Stimulated activated CD8-positive, alpha-beta memory T cell treated with anti-CD3 and anti-CD28 coated beads, Interleukin-15, amount 100 ng/mL, for 48 hours (primary cell): ENCODE measurements at regions not wholly inside any gene's neighbourhood (a gene's known extent, or its start where the extent isn't known, plus 50 kb on each side); places are given as distances from the start of the nearest gene placed in this dataset.
"Not testable (repeated sequence)": the region's sequence is repeated elsewhere in the genome, so short reads cannot be mapped to it uniquely, and the experiment has no call there.

Experiments used
- DNase-seq, 2 donors: peaks; one replicate each; pipeline ENCODE4 v3.0.0-alpha.2; 2020; ENCODE audit warnings: low read depth in 2 of 2

DNA sequence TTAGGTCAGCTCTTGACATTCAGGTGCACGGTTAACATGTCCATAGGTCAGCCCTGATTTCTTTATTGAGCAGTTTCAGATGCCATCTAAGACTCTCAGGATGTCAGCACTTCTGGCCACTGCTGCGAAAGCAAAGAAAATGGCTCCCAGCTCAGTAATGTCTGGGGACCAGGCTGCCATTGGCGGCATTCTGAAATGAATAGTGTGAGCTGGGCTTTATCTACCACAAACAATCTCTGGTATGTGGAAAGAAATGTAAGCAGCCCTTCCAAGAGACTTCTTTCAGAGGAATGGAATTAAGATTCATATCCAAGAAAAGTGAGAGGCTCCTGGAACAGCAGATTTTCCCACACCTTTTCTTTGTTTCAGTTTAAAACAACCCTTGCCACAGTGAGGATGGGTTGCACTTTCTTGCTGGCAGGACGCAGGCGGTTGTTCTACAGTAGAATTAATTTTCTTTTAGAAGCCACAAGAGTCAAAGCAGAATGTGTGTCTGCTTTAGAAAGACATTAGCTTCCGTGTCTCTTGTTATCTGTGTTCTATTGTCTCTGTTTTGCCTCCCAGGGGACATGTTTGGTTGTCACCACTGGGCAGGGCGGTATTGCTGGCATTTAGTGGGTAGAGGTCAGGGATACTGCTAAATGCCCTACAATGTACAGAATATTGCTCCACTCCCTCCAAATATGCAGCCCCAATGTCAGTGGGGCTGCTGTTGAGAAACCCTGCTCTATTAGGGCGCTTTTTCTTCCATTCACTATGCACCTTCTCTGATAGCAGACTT, 149.9 kb upstream of the ANKH start:
- no peak for DNase-seq

GRCh38 chr5:15020736-15021135, 149.2 kb upstream of the ANKH start:
- DNase-seq = no peak

GRCh38 chr5:15014809-15015208, 143.2 kb upstream of the ANKH start:
- no peak for DNase-seq

- no peak for DNase-seq
These were observed 142.3 kb upstream of the ANKH start for GRCh38 chr5:15013654-15014463.

DNA sequence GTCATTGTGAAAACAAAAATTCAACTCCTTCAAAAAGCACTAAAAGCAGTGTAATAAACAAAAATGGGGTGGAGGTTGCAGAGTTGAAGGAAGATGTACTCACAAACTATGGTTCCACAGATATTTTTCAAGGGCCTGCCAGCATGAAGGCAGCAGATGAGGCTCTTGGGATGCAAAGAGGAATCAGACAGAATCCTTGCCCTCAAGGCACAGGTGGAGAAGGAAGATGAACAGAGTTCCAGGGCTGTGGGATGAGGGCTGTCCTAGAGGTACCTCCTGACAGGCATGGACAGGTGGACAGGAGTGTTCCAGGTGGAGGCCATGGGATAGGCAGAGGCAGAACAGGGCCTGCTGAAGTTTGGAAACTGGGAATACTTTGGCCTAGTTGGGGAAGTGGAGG, 140.5 kb upstream of the ANKH start:
- no peak for DNase-seq

DNA sequence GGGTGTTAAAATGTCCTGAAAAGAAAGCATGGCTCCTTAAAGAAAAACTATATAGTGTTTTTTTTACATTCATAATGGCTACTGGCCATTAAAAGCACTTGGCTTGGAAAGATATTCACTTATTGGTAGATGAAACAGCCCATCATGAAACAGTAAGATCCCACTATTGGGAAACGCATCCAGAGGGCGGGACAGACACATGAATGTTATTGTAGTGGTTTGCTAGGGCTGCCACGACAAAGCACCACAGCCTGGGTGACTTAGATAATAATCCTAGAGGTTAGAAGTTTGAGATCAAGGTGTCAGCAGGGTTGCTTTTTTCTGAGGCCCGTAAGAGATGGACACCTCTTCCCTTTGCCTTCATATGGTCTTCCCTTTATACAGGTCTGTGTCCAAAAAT, 139.4 kb upstream of the ANKH start:
- no peak for DNase-seq

GRCh38 chr5:15009420-15009819, 137.8 kb upstream of the ANKH start:
- no peak for DNase-seq

DNA sequence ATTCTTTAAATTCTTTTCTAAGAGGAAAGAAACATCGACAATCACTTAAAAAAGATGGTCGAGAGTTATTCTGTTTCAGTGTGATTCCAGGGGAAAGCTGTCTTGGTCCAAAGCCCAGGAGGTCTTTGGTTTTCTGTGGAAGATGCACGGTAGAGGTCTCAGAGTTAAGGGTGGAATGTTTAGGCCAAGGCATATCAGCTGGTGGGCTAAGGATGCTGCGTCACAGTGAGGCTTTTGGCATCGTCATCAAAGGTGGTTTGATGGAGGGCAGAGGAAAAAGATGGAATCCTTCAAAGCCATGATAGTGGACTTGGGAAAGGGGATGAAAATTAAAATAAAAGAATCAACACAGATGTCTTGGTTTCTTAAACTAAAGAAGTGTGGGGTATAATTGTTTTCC, 137.3 kb upstream of the ANKH start:
- no peak for DNase-seq

DNA sequence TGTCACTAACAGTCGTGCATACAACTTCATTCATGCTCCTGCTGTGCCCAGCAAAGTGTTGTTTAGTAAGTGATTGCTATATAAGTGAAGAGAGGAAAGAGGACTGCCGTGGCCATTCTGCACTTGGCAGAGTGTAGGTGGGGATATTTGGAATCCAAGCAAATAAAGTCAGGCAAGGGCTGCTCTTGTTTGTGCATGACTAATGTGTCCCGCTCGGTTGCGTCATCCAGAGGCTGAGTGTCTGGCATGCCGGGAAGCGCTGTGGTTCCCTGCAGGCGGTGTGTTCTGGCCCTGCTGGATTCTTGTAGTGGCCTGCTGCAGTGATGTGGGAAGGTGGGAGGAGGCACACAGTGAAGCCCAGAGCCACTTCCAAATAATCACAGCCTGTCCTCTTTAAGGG, 136.9 kb upstream of the ANKH start:
- no peak for DNase-seq

DNA sequence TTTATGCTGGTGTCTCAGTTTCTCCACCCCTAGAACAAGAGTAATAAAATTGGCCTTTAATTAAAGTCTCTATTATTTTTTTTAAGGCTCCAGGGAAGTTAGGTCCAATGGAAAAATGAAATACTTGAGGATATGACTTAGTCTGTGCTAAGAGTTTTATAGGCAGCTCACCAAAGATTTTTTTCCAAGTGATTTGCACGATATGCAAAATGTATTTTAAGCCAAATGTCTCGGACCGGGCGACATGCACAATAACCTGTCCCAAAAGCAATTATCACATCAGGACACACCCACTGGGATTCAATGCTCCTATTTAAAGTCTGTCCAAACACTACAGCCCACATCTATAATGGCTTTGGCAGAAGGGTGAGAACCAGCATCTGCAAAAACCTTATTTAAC, 136.1 kb upstream of the ANKH start:
- no peak for DNase-seq

DNA sequence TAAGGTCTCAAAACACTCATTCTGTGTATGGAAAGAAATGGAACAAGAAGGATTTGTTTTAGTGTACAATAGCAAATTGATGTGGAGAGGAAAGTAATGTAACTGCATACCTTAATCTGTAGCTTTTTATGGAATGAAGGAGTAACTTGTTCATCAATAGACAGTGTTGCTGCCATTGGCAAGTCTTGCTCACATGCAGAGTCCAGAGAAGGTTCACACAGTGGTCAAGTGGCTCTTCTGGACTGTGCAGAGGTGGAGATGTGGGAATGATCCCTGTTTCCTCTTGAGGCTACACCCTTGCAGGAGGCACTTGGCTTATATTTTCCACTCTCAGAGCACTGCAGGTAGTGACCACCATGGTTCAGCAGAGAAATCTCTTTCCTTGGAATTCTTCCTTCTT, 132.9 kb upstream of the ANKH start:
- DNase-seq = no peak

- DNase-seq = peak; percentile 17 to 27
These were observed 131.9 kb upstream of the ANKH start for GRCh38 chr5:15003511-15003920.

DNA sequence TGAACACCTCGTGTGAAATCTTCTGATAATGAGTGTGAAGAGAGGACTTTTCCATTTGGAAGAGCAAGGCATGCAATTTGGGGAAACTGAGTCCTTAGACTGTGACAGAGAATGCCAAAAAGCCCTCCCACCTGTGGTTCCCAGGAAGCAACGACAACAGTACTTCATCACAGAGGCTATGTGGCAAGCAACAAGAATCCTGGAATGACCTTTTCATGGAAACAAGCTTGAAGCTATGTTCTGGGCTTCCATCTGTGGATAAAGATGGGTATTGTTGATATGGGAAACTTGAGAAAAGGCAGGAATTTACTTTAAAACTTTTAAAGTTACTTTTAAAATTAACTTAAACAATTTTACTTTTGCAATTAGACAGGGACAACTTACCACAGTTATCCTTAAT, 131.2 kb upstream of the ANKH start:
- no peak for DNase-seq

DNA sequence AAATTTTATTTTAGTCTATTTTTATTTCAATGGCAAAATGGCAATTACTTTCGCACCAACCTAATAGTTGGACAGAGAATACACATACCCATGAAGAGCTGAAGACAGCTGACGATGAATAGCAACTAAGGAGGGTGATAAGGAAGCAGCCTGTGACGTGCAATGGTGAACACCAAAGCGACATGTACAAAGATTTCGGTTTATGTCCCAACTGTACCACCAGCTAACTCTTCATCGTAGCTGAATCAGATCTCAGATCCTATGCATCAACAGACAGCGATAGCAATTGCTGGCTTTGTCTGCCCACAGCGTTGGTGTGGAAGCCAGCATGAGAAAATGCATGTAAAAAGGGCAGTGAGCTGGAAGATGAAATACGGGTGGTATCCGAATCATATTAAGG, 130.6 kb upstream of the ANKH start:
- no peak for DNase-seq

DNA sequence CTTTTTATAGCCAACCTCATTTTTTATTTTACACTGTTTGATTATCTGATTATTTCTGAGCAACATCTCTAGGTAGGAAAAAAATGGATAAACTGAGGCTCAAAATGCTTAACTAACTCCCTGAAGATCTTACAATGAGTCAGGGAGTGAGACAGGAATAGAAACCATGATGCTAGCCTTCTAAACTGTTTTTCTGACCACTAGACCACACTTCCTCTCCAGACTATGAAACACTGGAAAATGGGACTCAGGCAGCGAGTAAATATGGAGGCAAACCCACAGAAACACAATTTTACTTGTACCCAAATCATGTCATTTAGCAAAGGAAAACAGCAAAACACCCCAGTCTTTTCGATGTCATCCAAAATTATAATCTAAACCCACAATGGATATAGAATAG, 129.9 kb upstream of the ANKH start:
- DNase-seq = no peak

GRCh38 chr5:14998491-14998890, 126.9 kb upstream of the ANKH start:
- no peak for DNase-seq

GRCh38 chr5:14996997-14997396, 125.4 kb upstream of the ANKH start:
- DNase-seq = no peak

GRCh38 chr5:14995229-14995628, 123.7 kb upstream of the ANKH start:
- DNase-seq = no peak

DNA sequence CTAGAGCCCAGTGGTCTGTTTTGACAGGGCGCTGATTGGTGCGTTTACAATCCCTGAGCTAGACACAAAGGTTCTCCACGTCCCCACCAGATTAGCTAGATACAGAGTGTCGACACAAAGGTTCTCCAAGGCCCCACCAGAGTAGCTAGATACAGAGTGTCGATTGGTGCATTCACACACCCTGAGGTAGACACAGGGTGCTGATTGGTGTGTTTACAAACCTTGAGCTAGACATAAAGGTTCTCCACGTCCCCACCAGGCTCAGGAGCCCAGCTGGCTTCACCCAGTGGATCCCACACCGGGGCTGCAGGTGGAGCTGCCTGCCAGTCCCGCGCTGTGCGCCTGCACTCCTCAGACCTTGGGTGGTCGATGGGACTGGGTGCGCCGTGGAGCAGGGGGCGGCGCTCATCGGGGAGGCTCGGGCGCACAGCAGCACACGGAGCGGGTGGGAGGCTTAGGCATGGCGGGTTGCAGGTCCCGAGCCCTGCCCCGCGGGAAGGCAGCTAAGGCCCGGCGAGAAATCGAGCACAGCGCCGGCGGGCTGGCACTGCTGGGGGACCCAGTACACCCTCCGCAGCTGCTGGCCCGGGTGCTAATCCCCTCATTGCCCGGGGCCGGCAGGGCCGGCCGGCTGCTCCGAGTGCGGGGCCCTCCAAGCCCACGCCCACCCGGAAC, 122.0 kb upstream of the ANKH start:
- not testable (repeated sequence) for DNase-seq

- DNase-seq = peak; percentile 29 to 32
These were observed 121.3 kb upstream of the ANKH start for GRCh38 chr5:14992751-14993458.

DNA sequence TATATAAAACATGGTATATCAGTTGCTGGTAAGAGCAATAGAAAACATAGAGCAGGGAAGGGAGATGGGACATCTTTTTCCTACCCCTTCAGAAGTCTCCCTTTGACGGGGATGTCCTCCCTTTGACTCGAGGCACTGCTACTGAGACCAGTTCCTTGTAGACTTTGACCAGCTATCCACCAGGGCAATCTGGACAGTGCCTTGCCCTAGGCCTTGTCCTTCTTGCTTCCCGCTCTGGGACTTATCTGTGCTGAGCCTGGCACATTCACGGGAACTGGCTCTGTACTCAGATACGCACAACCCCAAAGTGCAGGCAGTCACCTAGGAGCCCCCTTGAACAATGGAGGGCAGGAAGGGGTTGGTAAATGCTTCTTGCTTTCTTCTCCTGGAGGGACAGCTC, 116.6 kb upstream of the ANKH start:
- no peak for DNase-seq

- DNase-seq = no peak
These were observed 114.8 kb upstream of the ANKH start for GRCh38 chr5:14986413-14986812.
